HL-60 (cell line): ENCODE measurements at regions not wholly inside any gene's neighbourhood (a gene's known extent, or its start where the extent isn't known, plus 50 kb on each side); places are given as distances from the start of the nearest gene placed in this dataset.

ENCODE experiments used
- GABPA ChIP-seq: IDR thresholded peaks from 2 replicates; pipeline ENCODE4 v1.6.1; 2012; ENCODE audit warnings: low read depth
- POLR2AphosphoS5 ChIP-seq: IDR thresholded peaks from 2 replicates; pipeline ENCODE4 v1.6.1; 2012; ENCODE audit warnings: low read depth
- SPI1 ChIP-seq: IDR thresholded peaks from 2 replicates; pipeline ENCODE4 v1.6.1; 2012; ENCODE audit warnings: low read depth, mild to moderate bottlenecking, borderline replicate concordance
- TF ChIP-seq, protein P1 (sequence below): IDR thresholded peaks from one replicate; pipeline ENCODE4 v1.5.1; 2011; ENCODE audit warnings: low read length, control low read depth, inconsistent platforms; ENCODE audit not compliant: insufficient read depth
- TF ChIP-seq, protein P2 (sequence below): IDR thresholded peaks from 2 replicates; pipeline ENCODE4 v1.6.1; 2012; ENCODE audit warnings: low read depth; ENCODE audit not compliant: insufficient replicate concordance

DNA sequence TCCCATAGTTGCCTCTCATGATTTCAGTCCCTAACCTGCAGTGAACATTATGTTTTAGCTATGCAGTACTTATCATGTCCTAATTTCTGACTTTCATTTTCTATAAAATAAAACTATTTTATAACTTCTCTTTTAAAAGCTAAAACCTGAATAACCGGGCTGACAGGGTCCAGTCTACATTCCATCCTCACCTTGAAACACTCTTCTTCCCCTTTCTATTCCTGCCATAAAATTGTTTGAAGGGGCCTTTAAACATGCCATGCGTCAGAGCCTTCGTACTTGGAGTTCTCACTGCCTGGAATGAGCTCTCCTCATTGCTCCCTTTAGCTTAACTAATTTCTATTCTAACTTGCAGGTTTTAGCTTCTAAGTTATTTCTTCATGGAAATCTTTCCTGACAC lies 143.0 kb upstream of the PRLR start:
- TF ChIP-seq, protein P1, sequence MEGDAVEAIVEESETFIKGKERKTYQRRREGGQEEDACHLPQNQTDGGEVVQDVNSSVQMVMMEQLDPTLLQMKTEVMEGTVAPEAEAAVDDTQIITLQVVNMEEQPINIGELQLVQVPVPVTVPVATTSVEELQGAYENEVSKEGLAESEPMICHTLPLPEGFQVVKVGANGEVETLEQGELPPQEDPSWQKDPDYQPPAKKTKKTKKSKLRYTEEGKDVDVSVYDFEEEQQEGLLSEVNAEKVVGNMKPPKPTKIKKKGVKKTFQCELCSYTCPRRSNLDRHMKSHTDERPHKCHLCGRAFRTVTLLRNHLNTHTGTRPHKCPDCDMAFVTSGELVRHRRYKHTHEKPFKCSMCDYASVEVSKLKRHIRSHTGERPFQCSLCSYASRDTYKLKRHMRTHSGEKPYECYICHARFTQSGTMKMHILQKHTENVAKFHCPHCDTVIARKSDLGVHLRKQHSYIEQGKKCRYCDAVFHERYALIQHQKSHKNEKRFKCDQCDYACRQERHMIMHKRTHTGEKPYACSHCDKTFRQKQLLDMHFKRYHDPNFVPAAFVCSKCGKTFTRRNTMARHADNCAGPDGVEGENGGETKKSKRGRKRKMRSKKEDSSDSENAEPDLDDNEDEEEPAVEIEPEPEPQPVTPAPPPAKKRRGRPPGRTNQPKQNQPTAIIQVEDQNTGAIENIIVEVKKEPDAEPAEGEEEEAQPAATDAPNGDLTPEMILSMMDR, result no peak
- TF ChIP-seq, protein P2, sequence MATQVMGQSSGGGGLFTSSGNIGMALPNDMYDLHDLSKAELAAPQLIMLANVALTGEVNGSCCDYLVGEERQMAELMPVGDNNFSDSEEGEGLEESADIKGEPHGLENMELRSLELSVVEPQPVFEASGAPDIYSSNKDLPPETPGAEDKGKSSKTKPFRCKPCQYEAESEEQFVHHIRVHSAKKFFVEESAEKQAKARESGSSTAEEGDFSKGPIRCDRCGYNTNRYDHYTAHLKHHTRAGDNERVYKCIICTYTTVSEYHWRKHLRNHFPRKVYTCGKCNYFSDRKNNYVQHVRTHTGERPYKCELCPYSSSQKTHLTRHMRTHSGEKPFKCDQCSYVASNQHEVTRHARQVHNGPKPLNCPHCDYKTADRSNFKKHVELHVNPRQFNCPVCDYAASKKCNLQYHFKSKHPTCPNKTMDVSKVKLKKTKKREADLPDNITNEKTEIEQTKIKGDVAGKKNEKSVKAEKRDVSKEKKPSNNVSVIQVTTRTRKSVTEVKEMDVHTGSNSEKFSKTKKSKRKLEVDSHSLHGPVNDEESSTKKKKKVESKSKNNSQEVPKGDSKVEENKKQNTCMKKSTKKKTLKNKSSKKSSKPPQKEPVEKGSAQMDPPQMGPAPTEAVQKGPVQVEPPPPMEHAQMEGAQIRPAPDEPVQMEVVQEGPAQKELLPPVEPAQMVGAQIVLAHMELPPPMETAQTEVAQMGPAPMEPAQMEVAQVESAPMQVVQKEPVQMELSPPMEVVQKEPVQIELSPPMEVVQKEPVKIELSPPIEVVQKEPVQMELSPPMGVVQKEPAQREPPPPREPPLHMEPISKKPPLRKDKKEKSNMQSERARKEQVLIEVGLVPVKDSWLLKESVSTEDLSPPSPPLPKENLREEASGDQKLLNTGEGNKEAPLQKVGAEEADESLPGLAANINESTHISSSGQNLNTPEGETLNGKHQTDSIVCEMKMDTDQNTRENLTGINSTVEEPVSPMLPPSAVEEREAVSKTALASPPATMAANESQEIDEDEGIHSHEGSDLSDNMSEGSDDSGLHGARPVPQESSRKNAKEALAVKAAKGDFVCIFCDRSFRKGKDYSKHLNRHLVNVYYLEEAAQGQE, result no peak
- TF ChIP-seq POLR2AphosphoS5, result no peak
- TF ChIP-seq GABPA, result no peak
- TF ChIP-seq SPI1, result no peak
